MM.1S (cell line): ENCODE measurements at regions not wholly inside any gene's neighbourhood (a gene's known extent, or its start where the extent isn't known, plus 50 kb on each side); places are given as distances from the start of the nearest gene placed in this dataset.

Source experiments
- EZH2 ChIP-seq: fragments of 300-600 bp; sonication (generic); optimal IDR thresholded peaks from 2 replicates; pipeline ENCODE3; 2017; ENCODE audit warnings: low read depth, mild to moderate bottlenecking, antibody characterized with exemption, low read length, mixed read lengths
- TF ChIP-seq, protein P1 (sequence below): fragments of 300-600 bp; sonication (generic); IDR thresholded peaks from 2 replicates; pipeline ENCODE4 v1.5.1; 2016; ENCODE audit warnings: antibody characterized with exemption, low read length, mixed read lengths

DNA sequence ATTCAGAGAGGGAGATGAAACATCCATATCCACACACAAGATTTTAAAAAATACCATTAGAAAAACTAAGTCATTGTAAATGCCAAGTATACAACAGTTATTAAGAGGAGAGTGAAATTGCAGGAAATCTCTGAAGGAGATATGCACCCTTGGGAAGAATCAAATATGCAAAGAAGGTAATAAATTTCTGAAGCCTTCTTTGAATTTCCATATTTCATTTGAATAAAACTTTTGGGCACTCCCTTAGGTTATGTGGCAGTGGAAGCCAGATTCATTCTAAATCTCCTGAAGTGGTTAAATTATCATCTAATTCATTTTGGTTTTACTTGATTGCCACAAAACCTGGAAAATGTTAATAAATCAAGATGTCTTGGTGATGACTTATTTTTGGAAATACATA is 138.9 kb upstream of the CLEC14A start:
- TF ChIP-seq, protein P1, sequence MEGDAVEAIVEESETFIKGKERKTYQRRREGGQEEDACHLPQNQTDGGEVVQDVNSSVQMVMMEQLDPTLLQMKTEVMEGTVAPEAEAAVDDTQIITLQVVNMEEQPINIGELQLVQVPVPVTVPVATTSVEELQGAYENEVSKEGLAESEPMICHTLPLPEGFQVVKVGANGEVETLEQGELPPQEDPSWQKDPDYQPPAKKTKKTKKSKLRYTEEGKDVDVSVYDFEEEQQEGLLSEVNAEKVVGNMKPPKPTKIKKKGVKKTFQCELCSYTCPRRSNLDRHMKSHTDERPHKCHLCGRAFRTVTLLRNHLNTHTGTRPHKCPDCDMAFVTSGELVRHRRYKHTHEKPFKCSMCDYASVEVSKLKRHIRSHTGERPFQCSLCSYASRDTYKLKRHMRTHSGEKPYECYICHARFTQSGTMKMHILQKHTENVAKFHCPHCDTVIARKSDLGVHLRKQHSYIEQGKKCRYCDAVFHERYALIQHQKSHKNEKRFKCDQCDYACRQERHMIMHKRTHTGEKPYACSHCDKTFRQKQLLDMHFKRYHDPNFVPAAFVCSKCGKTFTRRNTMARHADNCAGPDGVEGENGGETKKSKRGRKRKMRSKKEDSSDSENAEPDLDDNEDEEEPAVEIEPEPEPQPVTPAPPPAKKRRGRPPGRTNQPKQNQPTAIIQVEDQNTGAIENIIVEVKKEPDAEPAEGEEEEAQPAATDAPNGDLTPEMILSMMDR, result no peak
- no peak for TF ChIP-seq EZH2
